Activated B cell treated with CpG ODN at 0.5 μM for 24 hours (primary cell): ENCODE measurements at regions not wholly inside any gene's neighbourhood (a gene's known extent, or its start where the extent isn't known, plus 50 kb on each side); places are given as distances from the start of the nearest gene placed in this dataset.
A peak's percentile ranks its signal among the peaks of the same experiment; 100 is the strongest.
"Not testable (repeated sequence)": the region's sequence is repeated elsewhere in the genome, so short reads cannot be mapped to it uniquely, and the experiment has no call there.

Experiments used
- ATAC-seq: fragments of 200-7000 bp; cut with Tn5 transposase; one replicate; pipeline ENCODE4 v1.10.0; 2021; ENCODE audit warnings: low read depth, mild to moderate bottlenecking, moderate library complexity
- CTCF ChIA-PET: fragments of 350-600 bp; sonication (Branson Sonifier 250); formaldehyde crosslinking; loops from one replicate; lab custom pipeline; 2021; ENCODE audit warnings: antibody characterized with exemption; lab: Charles Lee
- POLR2A ChIA-PET: fragments of 350-600 bp; sonication (Branson Sonifier 250); formaldehyde crosslinking; loops from one replicate; lab custom pipeline; 2021; ENCODE audit warnings: antibody characterized with exemption; lab: Charles Lee
- DNase-seq: peaks from one replicate; pipeline ENCODE4 v3.0.0; 2022
- H3K27ac Mint-ChIP-seq: one replicate; pipeline ENCODE4 v1.8.0; 2020; ENCODE audit warnings: mixed read lengths
- H3K27me3 Mint-ChIP-seq: one replicate; pipeline ENCODE4 v1.8.0; 2021; ENCODE audit warnings: mixed read lengths
- H3K36me3 Mint-ChIP-seq: one replicate; pipeline ENCODE4 v1.8.0; 2021; ENCODE audit warnings: low read depth, mixed read lengths
- H3K4me1 Mint-ChIP-seq: one replicate; pipeline ENCODE4 v1.8.0; 2021; ENCODE audit warnings: mixed read lengths
- H3K4me3 Mint-ChIP-seq: one replicate; pipeline ENCODE4 v1.8.0; 2020; ENCODE audit warnings: mild to moderate bottlenecking, mixed read lengths
- H3K9me3 Mint-ChIP-seq: one replicate; pipeline ENCODE4 v1.8.0; 2020; ENCODE audit warnings: mixed read lengths
- intact Hi-C: fragments of 100-400 bp; cut with micrococcal nuclease; formaldehyde crosslinking; loops from one replicate; pipeline ENCODE4 v1.15.1; 2024

DNA sequence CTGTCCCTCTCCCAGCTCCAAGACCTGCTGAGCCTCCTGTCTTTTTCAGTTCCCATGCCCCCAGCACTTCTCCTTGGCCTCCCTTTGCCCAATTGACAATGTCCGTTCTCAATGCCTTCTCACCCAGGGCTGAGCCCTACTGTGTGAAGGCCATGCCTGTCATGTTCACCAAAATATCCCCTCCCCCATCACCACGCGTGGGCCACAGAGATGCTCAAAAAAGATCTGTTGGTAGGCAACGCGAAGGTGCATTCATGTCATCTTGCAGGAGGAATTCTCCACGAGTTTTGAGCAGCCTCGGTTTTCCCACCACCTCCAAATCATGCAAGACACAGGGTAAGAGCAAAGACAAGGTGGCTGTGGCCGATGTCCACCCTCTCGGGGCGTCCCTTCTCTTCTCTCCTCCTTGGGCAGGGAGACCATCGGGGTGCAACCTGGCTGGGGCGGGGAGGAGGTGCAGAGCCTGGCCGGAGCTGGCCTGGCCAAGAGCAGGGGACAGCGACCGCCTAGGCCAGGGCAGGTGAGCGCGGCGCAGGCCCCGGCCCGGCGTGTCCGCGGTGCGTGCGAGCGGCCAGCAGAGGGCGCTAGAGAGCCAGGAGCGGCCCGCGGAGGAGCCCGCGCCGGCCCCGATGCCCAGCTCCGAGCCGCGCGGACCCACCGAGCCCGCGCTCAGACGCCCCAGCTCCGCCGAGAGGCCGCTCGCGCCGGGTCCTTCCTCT lies 56.3 kb upstream of the KRTAP5-11 start:
- POLR2A ChIA-PET, H3K4me3 Mint-ChIP-seq, H3K4me1 Mint-ChIP-seq, H3K9me3 Mint-ChIP-seq, H3K27ac Mint-ChIP-seq, ATAC-seq, H3K36me3 Mint-ChIP-seq, intact Hi-C loops: not testable (repeated sequence)
- peak; percentile 71 for DNase-seq
- H3K27me3 Mint-ChIP-seq: peaks cover 26% of the 10 kb centered on the region
- CTCF ChIA-PET: interaction anchor here (0.8 kb wide), 1 partner anchor 8 kb away, joined by 3 read pairs; no protein-coding TSS in a partner anchor

DNA sequence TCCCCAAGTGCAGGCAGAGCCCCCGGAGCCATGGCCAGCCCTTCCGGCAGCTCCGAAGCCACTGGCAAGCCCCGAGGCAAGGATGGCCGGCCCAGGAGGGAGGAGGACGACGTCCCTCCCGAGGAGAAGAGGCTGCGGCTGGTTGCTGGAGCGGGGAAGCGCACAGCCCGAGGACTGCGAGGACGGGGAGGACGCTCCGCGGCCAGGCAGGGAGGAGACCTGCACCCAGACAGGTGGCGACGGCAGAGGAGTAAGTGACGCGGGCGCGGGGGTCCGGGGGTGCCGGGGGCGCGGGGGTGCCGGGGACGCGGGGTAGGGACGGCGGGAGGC lies 56.8 kb upstream of the KRTAP5-11 start:
- CTCF ChIA-PET: interaction anchor here (0.8 kb wide), 1 partner anchor 9 kb away, joined by 3 read pairs; no protein-coding TSS in a partner anchor
- DNase-seq, H3K4me3 Mint-ChIP-seq, H3K36me3 Mint-ChIP-seq, H3K9me3 Mint-ChIP-seq, ATAC-seq, H3K4me1 Mint-ChIP-seq, POLR2A ChIA-PET, intact Hi-C loops, H3K27ac Mint-ChIP-seq: not testable (repeated sequence)
- peaks cover 26% of the 10 kb centered on the region for H3K27me3 Mint-ChIP-seq

DNA sequence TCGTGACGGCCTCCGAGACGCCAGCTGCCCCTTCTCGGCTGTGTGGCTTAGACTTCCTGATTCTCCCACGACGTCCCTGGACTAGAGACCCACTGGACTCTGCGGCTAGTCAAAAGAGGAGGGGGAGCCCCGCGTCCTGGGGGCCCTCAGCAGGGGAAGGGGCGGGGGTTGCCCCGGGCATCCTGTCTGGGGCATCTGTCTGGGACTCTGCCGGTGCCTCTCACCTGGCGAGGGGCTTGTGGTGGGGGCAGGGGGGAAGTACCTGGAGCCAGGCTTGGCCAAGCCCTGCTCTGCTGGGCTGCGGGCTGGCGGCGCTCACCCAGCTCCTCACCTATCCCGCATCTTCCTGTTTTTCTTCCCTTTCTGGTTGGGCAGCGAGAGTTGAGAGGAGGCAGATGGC lies 57.2 kb upstream of the KRTAP5-11 start:
- DNase-seq: peak; percentile 18
- peaks cover 26% of the 10 kb centered on the region for H3K27me3 Mint-ChIP-seq
- CTCF ChIA-PET: interaction anchor here (0.8 kb wide), 1 partner anchor 9 kb away, joined by 3 read pairs; no protein-coding TSS in a partner anchor
- H3K27ac Mint-ChIP-seq, intact Hi-C loops, H3K36me3 Mint-ChIP-seq, H3K9me3 Mint-ChIP-seq, H3K4me1 Mint-ChIP-seq, POLR2A ChIA-PET, ATAC-seq: not testable (repeated sequence)
- peak overlapping the region; percentile 41 for H3K4me3 Mint-ChIP-seq

DNA sequence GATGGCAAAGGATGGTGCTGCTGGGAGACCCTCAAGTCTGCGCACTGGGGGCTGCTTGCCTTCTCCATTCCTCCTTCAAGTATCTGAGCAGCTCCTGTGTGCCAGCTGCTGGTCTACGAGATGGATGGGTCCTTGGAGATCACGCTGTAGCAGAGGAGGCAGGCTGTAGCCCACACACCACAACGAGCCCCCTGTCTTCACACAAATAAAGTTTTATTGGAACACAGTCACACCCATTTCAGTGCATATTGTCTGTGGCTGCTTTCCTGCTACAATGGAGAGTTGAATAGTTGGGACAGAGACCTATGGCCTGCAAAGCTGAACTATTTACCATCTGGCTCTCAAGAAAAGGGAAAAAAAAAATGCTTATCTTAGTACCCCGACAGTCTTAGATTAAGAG lies 64.4 kb upstream of the KRTAP5-11 start:
- H3K9me3 Mint-ChIP-seq, H3K36me3 Mint-ChIP-seq, H3K4me1 Mint-ChIP-seq, ATAC-seq, H3K27me3 Mint-ChIP-seq, DNase-seq, H3K4me3 Mint-ChIP-seq, POLR2A ChIA-PET, CTCF ChIA-PET, intact Hi-C loops, H3K27ac Mint-ChIP-seq: not testable (repeated sequence)

DNA sequence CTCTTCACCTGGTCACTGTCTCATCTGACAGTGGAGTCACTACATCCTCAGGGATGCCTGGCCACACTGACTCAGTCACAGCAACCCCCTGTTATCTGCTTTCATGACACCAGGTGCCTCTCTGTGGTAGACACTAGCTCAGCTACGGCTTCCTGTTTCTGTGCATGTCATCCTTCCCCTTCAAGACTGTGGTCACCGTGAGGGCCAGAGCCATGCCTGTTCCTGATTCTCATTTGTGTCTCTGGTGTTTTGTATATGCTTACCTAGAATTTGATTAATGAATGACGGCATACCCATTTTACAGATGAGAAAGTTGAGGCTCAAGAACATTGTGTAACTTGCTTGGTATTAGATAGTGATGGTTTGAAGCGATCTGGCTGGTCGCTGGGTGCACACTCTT lies 70.3 kb upstream of the KRTAP5-11 start:
- intact Hi-C loops, H3K9me3 Mint-ChIP-seq, CTCF ChIA-PET, H3K4me1 Mint-ChIP-seq, H3K27me3 Mint-ChIP-seq, DNase-seq, H3K27ac Mint-ChIP-seq, H3K36me3 Mint-ChIP-seq, H3K4me3 Mint-ChIP-seq, POLR2A ChIA-PET, ATAC-seq: not testable (repeated sequence)

DNA sequence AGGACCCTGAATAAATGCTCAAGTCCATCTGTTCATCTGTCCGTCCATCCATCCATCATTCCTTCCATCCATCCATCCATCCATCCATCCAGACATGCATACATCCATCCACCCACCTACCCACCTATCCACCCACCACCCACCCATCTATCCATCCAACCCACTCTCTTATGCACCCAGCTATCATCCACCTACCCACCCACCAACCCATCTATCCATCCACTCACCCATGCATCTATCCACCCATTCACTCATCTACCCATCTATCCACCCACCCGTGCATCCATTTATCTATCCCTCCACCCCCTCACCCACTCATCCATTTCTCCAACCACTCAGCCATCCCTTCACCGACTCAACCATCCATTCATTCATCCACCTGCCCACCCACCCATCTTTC lies 71.7 kb upstream of the KRTAP5-11 start:
- DNase-seq, ATAC-seq, H3K36me3 Mint-ChIP-seq, H3K9me3 Mint-ChIP-seq, H3K4me3 Mint-ChIP-seq, POLR2A ChIA-PET, intact Hi-C loops, H3K27me3 Mint-ChIP-seq, CTCF ChIA-PET, H3K4me1 Mint-ChIP-seq, H3K27ac Mint-ChIP-seq: not testable (repeated sequence)

DNA sequence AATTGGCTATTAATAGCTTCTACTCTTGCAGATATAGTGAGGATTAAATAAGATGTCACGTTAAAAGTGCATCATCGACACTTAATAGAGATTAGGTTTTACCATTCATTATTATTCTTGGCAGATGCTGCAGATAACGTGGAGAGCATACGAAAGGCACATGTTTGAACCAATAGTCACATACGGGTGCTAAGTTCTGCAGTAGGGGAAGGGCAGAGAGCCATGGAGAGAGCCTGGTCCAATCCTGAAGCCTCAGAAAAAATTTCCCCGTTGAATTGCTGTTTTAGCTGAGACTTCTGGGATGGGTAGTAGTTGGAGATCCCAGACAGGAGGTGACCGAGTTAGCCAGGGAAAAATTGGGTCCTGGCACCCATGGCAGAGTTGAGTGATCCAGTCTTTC lies 72.4 kb upstream of the KRTAP5-11 start:
- H3K36me3 Mint-ChIP-seq, DNase-seq, H3K9me3 Mint-ChIP-seq, POLR2A ChIA-PET, intact Hi-C loops, H3K27ac Mint-ChIP-seq, CTCF ChIA-PET, H3K27me3 Mint-ChIP-seq, ATAC-seq, H3K4me1 Mint-ChIP-seq, H3K4me3 Mint-ChIP-seq: not testable (repeated sequence)

DNA sequence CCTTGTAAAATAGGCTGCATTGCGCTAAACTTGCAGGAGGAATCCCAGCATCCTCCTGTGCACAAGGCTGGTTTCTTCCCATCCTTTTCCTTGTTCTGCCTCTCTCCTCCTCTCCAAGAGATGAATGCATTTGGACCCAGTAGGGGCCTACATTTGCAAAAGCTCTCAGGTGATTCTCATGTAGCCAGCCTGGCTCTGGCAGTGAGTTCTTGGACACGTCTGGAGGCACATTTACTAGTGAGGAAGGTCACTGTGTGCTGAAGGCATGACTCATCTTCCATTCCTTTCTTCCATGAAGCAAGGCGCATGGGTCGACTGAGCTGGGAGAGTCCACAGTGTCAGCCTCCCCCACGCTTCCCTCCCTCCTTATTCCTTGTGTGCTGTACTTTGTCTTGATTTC lies 73.8 kb upstream of the KRTAP5-11 start:
- CTCF ChIA-PET, H3K27ac Mint-ChIP-seq, ATAC-seq, intact Hi-C loops, H3K36me3 Mint-ChIP-seq, H3K4me3 Mint-ChIP-seq, H3K4me1 Mint-ChIP-seq, H3K9me3 Mint-ChIP-seq, DNase-seq, POLR2A ChIA-PET, H3K27me3 Mint-ChIP-seq: not testable (repeated sequence)

DNA sequence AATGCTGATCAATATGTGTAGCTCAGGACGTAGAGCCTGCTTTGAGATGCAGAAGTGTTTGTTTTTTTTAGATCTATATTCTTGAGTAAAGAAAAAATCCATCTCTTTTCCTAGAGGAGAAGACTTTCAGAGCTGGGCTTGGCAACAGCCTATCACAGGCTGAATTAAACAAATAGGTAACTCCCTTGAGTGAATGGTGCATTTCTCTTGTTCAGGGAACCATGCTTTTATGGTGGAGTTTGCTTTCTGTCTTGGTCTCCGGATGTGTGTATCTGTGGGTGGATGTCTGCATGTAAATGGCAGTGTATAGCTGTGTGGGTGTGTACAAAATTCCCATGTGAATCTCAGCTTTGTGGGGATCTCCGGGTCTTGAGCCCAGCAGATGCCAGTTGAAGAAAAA lies 82.3 kb upstream of the KRTAP5-11 start:
- H3K27me3 Mint-ChIP-seq, H3K27ac Mint-ChIP-seq, H3K4me3 Mint-ChIP-seq, H3K36me3 Mint-ChIP-seq, H3K4me1 Mint-ChIP-seq, intact Hi-C loops, ATAC-seq, H3K9me3 Mint-ChIP-seq, DNase-seq, POLR2A ChIA-PET, CTCF ChIA-PET: not testable (repeated sequence)

DNA sequence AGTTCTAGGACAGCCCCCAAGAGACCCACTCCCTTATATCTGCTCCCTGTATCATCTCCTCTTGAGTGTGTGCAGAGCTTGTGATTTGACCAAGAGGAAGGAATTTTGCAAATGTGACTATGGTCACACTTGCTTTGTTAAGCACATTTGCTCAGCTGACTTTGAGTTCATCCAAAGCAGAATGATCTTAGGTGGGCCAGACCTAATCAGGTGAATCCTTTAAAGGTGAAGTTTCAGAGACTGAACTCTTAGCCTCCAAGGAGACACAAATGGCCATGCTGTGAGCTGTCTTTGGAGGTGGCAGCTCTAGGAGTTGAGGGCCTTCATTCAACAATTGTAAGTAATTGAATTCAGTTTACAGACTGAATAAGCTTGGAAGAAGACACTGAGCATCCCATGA lies 115.4 kb upstream of the KRTAP5-11 start:
- H3K36me3 Mint-ChIP-seq, intact Hi-C loops, H3K4me1 Mint-ChIP-seq, H3K27me3 Mint-ChIP-seq, POLR2A ChIA-PET, H3K9me3 Mint-ChIP-seq, H3K4me3 Mint-ChIP-seq, H3K27ac Mint-ChIP-seq, ATAC-seq, CTCF ChIA-PET, DNase-seq: not testable (repeated sequence)

DNA sequence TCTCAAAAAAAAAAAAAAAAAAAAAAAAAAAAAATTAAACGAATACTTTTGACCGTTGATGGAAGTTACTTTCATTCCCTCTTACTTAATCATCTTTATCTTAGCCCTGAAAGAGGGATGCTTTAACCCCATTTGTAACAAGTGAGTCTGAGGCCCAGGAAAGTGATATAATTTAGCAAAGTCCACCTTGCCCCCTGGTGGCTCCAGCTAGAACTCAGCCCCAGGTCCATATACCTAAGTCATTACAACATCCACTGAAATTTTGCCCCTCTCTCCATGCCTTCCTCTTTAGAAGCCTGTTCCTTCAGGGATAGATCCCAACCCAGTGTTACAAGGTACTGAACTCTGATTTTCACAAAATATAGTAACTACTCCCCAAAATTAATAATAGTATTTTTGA lies 116.3 kb upstream of the KRTAP5-11 start:
- H3K36me3 Mint-ChIP-seq, H3K9me3 Mint-ChIP-seq, CTCF ChIA-PET, ATAC-seq, H3K27me3 Mint-ChIP-seq, DNase-seq, POLR2A ChIA-PET, H3K4me3 Mint-ChIP-seq, H3K4me1 Mint-ChIP-seq, intact Hi-C loops, H3K27ac Mint-ChIP-seq: not testable (repeated sequence)

DNA sequence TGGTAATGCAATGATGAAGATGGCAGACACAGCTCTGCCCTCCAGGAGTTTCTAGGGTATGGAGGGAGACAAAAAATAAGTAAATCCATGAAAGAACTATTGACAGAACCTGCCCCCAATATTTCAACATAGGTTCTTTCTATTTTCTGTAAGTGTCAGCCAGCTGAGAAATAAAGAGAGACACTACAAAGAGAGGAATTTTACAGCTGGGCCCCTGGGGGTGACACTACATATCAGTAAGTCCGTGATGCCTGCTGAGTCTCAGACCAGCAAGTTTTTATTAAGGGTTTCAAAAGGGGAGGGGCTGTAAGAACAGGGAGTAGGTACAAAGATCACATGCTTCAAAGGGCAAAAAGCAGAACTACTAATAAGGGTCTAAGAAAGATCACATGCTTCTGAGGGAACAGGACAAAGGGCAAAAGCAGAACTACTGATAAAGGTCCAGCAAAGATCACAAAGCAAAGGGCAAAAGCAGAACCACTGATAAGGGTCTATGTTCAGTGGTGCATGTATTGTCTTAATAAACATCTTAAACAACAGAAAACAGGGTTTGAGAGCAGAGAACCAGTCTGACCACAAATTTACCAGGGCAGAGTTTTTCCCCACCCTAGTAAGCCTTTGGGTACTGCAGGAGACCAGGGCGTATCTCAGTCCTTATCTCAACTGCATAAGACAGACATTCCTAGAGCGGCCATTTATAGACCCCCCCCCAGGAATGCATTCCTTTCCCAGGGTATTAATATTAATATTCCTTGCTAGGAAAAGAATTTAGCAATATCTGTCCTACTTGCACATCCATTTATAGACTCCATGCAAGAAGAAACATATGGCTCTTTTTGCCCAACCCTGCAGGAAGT lies 119.0 kb upstream of the KRTAP5-11 start:
- CTCF ChIA-PET, ATAC-seq, H3K36me3 Mint-ChIP-seq, intact Hi-C loops, H3K27ac Mint-ChIP-seq, DNase-seq, H3K9me3 Mint-ChIP-seq, H3K27me3 Mint-ChIP-seq, H3K4me1 Mint-ChIP-seq, H3K4me3 Mint-ChIP-seq, POLR2A ChIA-PET: not testable (repeated sequence)
